ENCODE measurements at regions not wholly inside any gene's neighbourhood (a gene's known extent, or its start where the extent isn't known, plus 50 kb on each side); places are given as distances from the start of the nearest gene placed in this dataset.

- in situ Hi-C loops (cut with HindIII; ENCODE audit: low sequenced_read_pairs) = no loop called here
- no peak for DNase-seq (ENCODE audit: low read depth, low spot score)
- H3K4me3 ChIP-seq (ENCODE audit: low read depth, low read length) = no peak overlapping the region
- TF ChIP-seq CTCF (IDR thresholded peaks at IDR 0.05; ENCODE audit: low read depth, low read length) = no peak
These were observed 56.1 kb upstream of the NKAIN2 start for GRCh38 chr6:123747515-123747914.

GRCh38 chr6:123745895-123746294, 57.8 kb upstream of the NKAIN2 start:
- TF ChIP-seq CTCF (IDR thresholded peaks at IDR 0.05; ENCODE audit: low read depth, low read length) = no peak
- peak; percentile 73 for DNase-seq (ENCODE audit: low read depth, low spot score)
- no peak overlapping the region for H3K4me3 ChIP-seq (ENCODE audit: low read depth, low read length)
- in situ Hi-C loops (cut with HindIII; ENCODE audit: low sequenced_read_pairs) = no loop called here

GRCh38 chr6:123744840-123745239, 58.8 kb upstream of the NKAIN2 start:
- DNase-seq (ENCODE audit: low read depth, low spot score) = no peak
- TF ChIP-seq CTCF (IDR thresholded peaks at IDR 0.05; ENCODE audit: low read depth, low read length) = no peak
- H3K4me3 ChIP-seq (ENCODE audit: low read depth, low read length) = no peak overlapping the region
- in situ Hi-C loops (cut with HindIII; ENCODE audit: low sequenced_read_pairs) = no loop called here

GRCh38 chr6:123742626-123743025, 61.0 kb upstream of the NKAIN2 start:
- in situ Hi-C loops (cut with HindIII; ENCODE audit: low sequenced_read_pairs) = no loop called here
- TF ChIP-seq CTCF (IDR thresholded peaks at IDR 0.05; ENCODE audit: low read depth, low read length) = no peak
- H3K4me3 ChIP-seq (ENCODE audit: low read depth, low read length) = no peak overlapping the region
- DNase-seq (ENCODE audit: low read depth, low spot score) = peak; percentile 15

GRCh38 chr6:123733180-123733579, 70.5 kb upstream of the NKAIN2 start:
- no peak for DNase-seq (ENCODE audit: low read depth, low spot score)
- no peak overlapping the region for H3K4me3 ChIP-seq (ENCODE audit: low read depth, low read length)
- in situ Hi-C loops (cut with HindIII; ENCODE audit: low sequenced_read_pairs) = no loop called here
- TF ChIP-seq CTCF (IDR thresholded peaks at IDR 0.05; ENCODE audit: low read depth, low read length) = no peak

- no peak for TF ChIP-seq CTCF (IDR thresholded peaks at IDR 0.05; ENCODE audit: low read depth, low read length)
- H3K4me3 ChIP-seq (ENCODE audit: low read depth, low read length) = no peak overlapping the region
- no peak for DNase-seq (ENCODE audit: low read depth, low spot score)
- in situ Hi-C loops (cut with HindIII; ENCODE audit: low sequenced_read_pairs) = no loop called here
These were observed 79.8 kb upstream of the TRDN start for GRCh38 chr6:123716506-123716905.

Measured in astrocyte of the spinal cord (primary cell).